Pancreas (tissue), 10 donors: ENCODE measurements at regions not wholly inside any gene's neighbourhood (a gene's known extent, or its start where the extent isn't known, plus 50 kb on each side); places are given as distances from the start of the nearest gene placed in this dataset.

Experiments used
- ATAC-seq, 4 donors: fragments of 200-7000 bp; cut with Tn5 transposase; one replicate each; pipeline versions ENCODE4 v1.8.0 to v1.9.1; 2020; ENCODE audit warnings: mild to moderate bottlenecking in 4 of 4, moderate library complexity in 4 of 4
- DNase-seq, 6 donors: peaks; one replicate each; pipeline ENCODE4 v3.0.0-alpha.2; 2020
- FAIRE-seq: peaks from 2 replicates; lab custom pipeline; 2012; peaks lifted over from hg19 to GRCh38; lab: Jason Lieb, UNC
- H3K27ac ChIP-seq, 4 donors: fragments of 200-600 bp; sonication (generic); 1 replicate in 3 of 4; 2 replicates in 1 of 4; pipeline versions ENCODE4 v1.5.0 to v1.8.0; 2020
- H3K27me3 ChIP-seq, 4 donors: fragments of 200-600 bp; one replicate each; pipeline ENCODE4 v1.8.0; 2021
- H3K36me3 ChIP-seq, 3 donors: fragments of 200-600 bp; sonication (generic) in 1 of 3; one replicate each; pipeline versions ENCODE4 v1.5.0 to v1.8.0; 2020 to 2021
- H3K4me1 ChIP-seq, 3 donors: fragments of 200-600 bp; one replicate each; pipeline ENCODE4 v1.8.0; 2021
- H3K4me3 ChIP-seq, 4 donors: fragments of 200-600 bp; sonication (generic) in 2 of 4; one replicate each; pipeline versions ENCODE4 v1.5.0 to v1.8.0; 2020 to 2021
- H3K9me3 ChIP-seq, 4 donors: fragments of 200-600 bp; one replicate each; pipeline ENCODE4 v1.8.0; 2021
- CTCF ChIP-seq, 4 donors: fragments of 200-600 bp; sonication (generic) in 3 of 4; IDR thresholded peaks; one replicate each; pipeline versions ENCODE4 v1.5.0 to v1.8.0; 2021; ENCODE audit warnings: antibody characterized with exemption in 4 of 4
- WGBS, 2 donors: extraction: QIAGEN DNeasy Blood & Tissue Kit; methylation state at CpG; one replicate each; pipeline ENCODE4 v1.1.7; 2013; 5-methylcytosine and 5-hydroxymethylcytosine counted together
- intact Hi-C, 3 donors: fragments of 100-400 bp; cut with DNase I; formaldehyde crosslinking; loops; one replicate each; pipeline versions ENCODE4 v1.11.1 to v1.14.2; 2022
- donor health status: healthy with polysubstance abuse.
- donor health status: DM: no; HTN: no; CAD: no; lungs with moderate emphysema.
- donor health status: DM: no; HTN: no; CAD: no.
- donor health status: control.
- donor health status: control.
- donor health status: Bipolar disorder and iron deficiency.
- donor health status: DM: yes; HTN: yes; CAD: no.
- donor health status: DM: no; HTN: no; CAD: no.
- donor health status: DM: no; HTN: no; CAD: no.
- donor health status: DM: yes; HTN: yes; CAD: no.

DNA sequence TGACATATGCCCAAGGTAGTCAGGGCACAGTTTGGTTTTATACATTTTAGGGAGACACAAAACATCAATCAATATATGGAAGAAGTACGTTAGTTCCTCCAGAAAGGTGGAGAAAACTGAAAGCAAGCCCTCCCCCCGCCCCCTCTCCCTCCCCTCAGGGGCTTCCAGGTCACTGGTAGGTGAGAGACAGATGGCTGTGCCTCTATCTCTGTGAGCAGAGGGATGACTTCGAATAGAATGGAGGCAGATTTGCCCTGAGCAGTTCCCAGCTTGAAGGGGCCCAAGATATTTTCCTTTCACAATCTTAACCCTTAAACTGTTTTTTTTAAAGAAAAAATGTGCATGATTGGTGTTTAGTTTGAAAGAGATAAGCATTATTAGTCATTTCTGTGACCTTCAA, 114.0 kb downstream of the PCDH10 start:
- FAIRE-seq (no peak), DNase-seq (no peak), ATAC-seq (no peak)
- Histone ChIP-seq H3K4me3 (no peak overlapping the region), H3K27me3 (no peaks in the 10 kb centered on the region), H3K27ac (no peak overlapping the region), H3K9me3 (no peaks in the 10 kb centered on the region), H3K4me1 (no peaks in the 10 kb centered on the region), H3K36me3 (no peaks in the 10 kb centered on the region)
- intact Hi-C loops = no loop called here
- 28 to 29% methylated on average over 3 of the region's 3 CpGs for WGBS, 2 donors
- no peak for TF ChIP-seq CTCF (IDR thresholded peaks at IDR 0.05)

DNA sequence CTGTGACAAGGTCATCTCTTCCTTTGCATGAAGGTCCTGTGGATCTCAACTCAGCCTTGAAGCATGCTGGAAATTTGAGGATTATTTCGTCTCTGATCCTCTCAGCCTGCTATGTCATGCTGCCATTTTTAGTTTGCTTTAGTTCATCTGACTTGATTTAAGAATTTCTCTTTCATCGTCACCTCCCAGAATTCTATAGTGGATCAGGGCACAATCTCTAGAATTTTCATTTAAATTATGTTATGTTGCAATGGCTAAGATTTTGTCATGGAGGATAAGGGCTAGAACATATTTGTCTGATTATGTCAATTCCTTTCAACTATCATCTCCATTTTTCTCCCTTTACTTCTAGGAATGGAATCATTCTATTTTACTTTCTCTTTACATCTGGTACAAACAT, 98.8 kb downstream of the PCDH10 start:
- Histone ChIP-seq H3K36me3 (no peaks in the 10 kb centered on the region), H3K4me1 (no peaks in the 10 kb centered on the region), H3K4me3 (no peak overlapping the region), H3K27ac (no peak overlapping the region), H3K9me3 (no peaks in the 10 kb centered on the region), H3K27me3 (no peaks in the 10 kb centered on the region)
- no peak for TF ChIP-seq CTCF (IDR thresholded peaks at IDR 0.05)
- 63 to 69% methylated on average over 2 of the region's 2 CpGs for WGBS, 2 donors
- intact Hi-C loops = no loop called here
- DNase-seq (no peak), FAIRE-seq (no peak), ATAC-seq (no peak)

GRCh38 chr4:133245226-133245625, 96.1 kb downstream of the PCDH10 start:
- ATAC-seq = no peak
- TF ChIP-seq CTCF (IDR thresholded peaks at IDR 0.05) = no peak
- 85 to 94% methylated on average over 1 of the region's 1 CpG for WGBS, 2 donors

More at GRCh38 chr4:133245226-133245625, 96.1 kb downstream of the PCDH10 start:
- H3K36me3 ChIP-seq = no peaks in the 10 kb centered on the region
- no peaks in the 10 kb centered on the region for H3K4me1 ChIP-seq
- intact Hi-C loops = no loop called here
- peak; percentile 49 for FAIRE-seq
- H3K9me3 ChIP-seq = no peaks in the 10 kb centered on the region
- no peak for DNase-seq
- no peak overlapping the region for H3K4me3 ChIP-seq
- no peaks in the 10 kb centered on the region for H3K27me3 ChIP-seq
- no peak overlapping the region for H3K27ac ChIP-seq
